C4-2B (cell line): ENCODE measurements at regions not wholly inside any gene's neighbourhood (a gene's known extent, or its start where the extent isn't known, plus 50 kb on each side); places are given as distances from the start of the nearest gene placed in this dataset.

Experiments used
- CTCF ChIP-seq: fragments of 450-650 bp; conservative IDR thresholded peaks from 2 replicates; pipeline ENCODE4 v1.5.1; 2017; ENCODE audit warnings: mild to moderate bottlenecking
- ZFX ChIP-seq: fragments of 450-650 bp; IDR thresholded peaks from 2 replicates; pipeline ENCODE4 v1.6.1; 2017

- no peak for TF ChIP-seq CTCF
- no peak for TF ChIP-seq ZFX
Observed at GRCh38 chr3:148588291-148588690, 109.4 kb upstream of the AGTR1 start.
